ENCODE measurements at regions not wholly inside any gene's neighbourhood (a gene's known extent, or its start where the extent isn't known, plus 50 kb on each side); places are given as distances from the start of the nearest gene placed in this dataset.

DNA sequence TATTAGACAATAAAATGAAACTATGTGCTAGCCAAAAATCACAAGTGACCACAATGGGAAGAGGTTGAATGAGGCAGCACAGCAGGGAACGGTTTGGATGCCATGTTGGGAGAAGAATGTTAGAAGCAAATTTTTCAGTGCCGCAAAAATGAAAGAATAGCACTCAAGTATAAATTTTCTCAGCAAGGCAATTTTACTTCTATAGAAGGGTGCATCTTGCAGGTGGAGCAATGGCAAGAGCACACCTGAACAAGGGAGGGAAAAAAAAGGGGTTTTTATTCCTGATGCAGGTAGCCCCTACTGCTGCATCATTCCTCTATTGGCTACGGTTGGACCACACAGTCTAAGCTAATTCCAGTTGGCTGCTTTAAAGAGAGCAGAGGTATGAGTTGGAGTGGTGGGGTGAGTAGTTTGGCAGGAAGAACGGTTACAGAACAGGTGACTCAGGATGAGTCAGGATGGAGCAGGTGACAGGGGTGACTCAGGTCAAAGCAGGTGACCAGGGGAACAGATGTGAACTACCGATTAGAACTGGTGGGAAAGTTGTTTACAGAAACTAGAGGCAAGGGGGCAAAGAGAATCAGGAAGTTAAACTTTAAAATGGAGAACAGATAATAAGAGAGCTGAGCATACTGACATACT is 301.1 kb upstream of the NRIP1 start:
- TF ChIP-seq CTCF (IDR thresholded peaks at IDR 0.05) = no peak
- TF ChIP-seq POLR2A (IDR thresholded peaks at IDR 0.05; ENCODE audit: low read depth) = no peak

Measured in esophagus muscularis mucosa (tissue), 3 donors.